Stimulated activated CD4-positive, alpha-beta T cell treated with anti-CD3 and anti-CD28 coated beads, Interleukin-2, amount 100 ng/mL, for 24 hours (primary cell): ENCODE measurements at regions not wholly inside any gene's neighbourhood (a gene's known extent, or its start where the extent isn't known, plus 50 kb on each side); places are given as distances from the start of the nearest gene placed in this dataset.
"Not testable (repeated sequence)": the region's sequence is repeated elsewhere in the genome, so short reads cannot be mapped to it uniquely, and the experiment has no call there.

Source experiments
- DNase-seq, 2 donors: peaks; one replicate each; pipeline ENCODE4 v3.0.0-alpha.2; 2020

- DNase-seq, result no peak
Observed at GRCh38 chr5:171724468-171725204, 61.0 kb upstream of the SMIM23 start.

GRCh38 chr5:171725205-171725601 lies 60.4 kb upstream of the SMIM23 start:
- no peak for DNase-seq

- DNase-seq, result not testable (repeated sequence)
Observed at GRCh38 chr5:171726819-171727218, 58.8 kb upstream of the SMIM23 start.

GRCh38 chr5:171728686-171729085 lies 56.9 kb upstream of the SMIM23 start:
- no peak for DNase-seq
